Caco-2 (cell line): ENCODE measurements at regions not wholly inside any gene's neighbourhood (a gene's known extent, or its start where the extent isn't known, plus 50 kb on each side); places are given as distances from the start of the nearest gene placed in this dataset.

ENCODE experiments used
- BruUV-seq: library from RNA; stranded (reverse); fragments of 400-500 nt; replicated peaks from 2 replicates; lab custom pipeline; 2021; lab: Mats Ljungman, UMichigan
- CTCF ChIA-PET: fragments of 300-600 bp; sonication (Branson Sonifier 250); formaldehyde crosslinking; loops from one replicate; lab custom pipeline; 2022; ENCODE audit warnings: antibody characterized with exemption; lab: Charles Lee
- POLR2A ChIA-PET: fragments of 300-600 bp; sonication (Branson Sonifier 250); formaldehyde crosslinking; loops from one replicate; lab custom pipeline; 2022; ENCODE audit warnings: antibody characterized with exemption; lab: Charles Lee
- DNase-seq, 2 experiments: peaks; one replicate each; pipeline versions ENCODE4 v3.0.0 to v3.0.0-alpha.2; 2020 to 2022
- H3K27me3 ChIP-seq: replicated peaks from 2 replicates; pipeline ENCODE4 v1.6.0; 2011; ENCODE audit warnings: low read length; ENCODE audit not compliant: control insufficient read depth, insufficient read depth
- H3K36me3 ChIP-seq: 2 replicates; pipeline ENCODE4 v1.5.1; 2011; ENCODE audit warnings: low read length; ENCODE audit not compliant: control insufficient read depth, insufficient read depth
- H3K4me1 ChIP-seq: fragments of 250-450 bp; sonication (Bioruptor Pico); 2 replicates; pipeline ENCODE4 v1.5.1; 2020; ENCODE audit warnings: mild to moderate bottlenecking
- H3K4me3 ChIP-seq: 2 replicates; pipeline ENCODE4 v1.5.1; 2011; ENCODE audit warnings: low read depth, mild to moderate bottlenecking, control low read depth, low read length
- H3K9me3 ChIP-seq: fragments of 250-450 bp; sonication (Bioruptor Pico); 2 replicates; pipeline ENCODE4 v1.5.1; 2020; ENCODE audit warnings: mild to moderate bottlenecking, moderate library complexity
- H3K27ac Mint-ChIP-seq: one replicate; pipeline ENCODE4 v1.8.0; 2022; ENCODE audit warnings: mixed read lengths; ENCODE audit not compliant: unreplicated experiment
- H3K27me3 Mint-ChIP-seq: one replicate; pipeline ENCODE4 v1.8.0; 2022; ENCODE audit warnings: mixed read lengths; ENCODE audit not compliant: insufficient read depth, unreplicated experiment
- H3K36me3 Mint-ChIP-seq: one replicate; pipeline ENCODE4 v1.8.0; 2022; ENCODE audit warnings: mild to moderate bottlenecking, mixed read lengths; ENCODE audit not compliant: insufficient read depth, unreplicated experiment
- H3K4me1 Mint-ChIP-seq: one replicate; pipeline ENCODE4 v1.8.0; 2022; ENCODE audit warnings: low read depth, mixed read lengths; ENCODE audit not compliant: unreplicated experiment
- H3K4me3 Mint-ChIP-seq: one replicate; pipeline ENCODE4 v1.8.0; 2022; ENCODE audit warnings: mild to moderate bottlenecking, moderate library complexity, mixed read lengths; ENCODE audit not compliant: unreplicated experiment
- H3K9me3 Mint-ChIP-seq: one replicate; pipeline ENCODE4 v1.8.0; 2022; ENCODE audit warnings: mixed read lengths; ENCODE audit not compliant: unreplicated experiment
- intact Hi-C: fragments of 100-400 bp; cut with micrococcal nuclease; formaldehyde crosslinking; loops from one replicate; pipeline ENCODE4 v1.10.0; 2022; ENCODE audit not compliant: unreplicated experiment
- TF ChIP-seq, protein P1 (sequence below), 2 experiments: fragments of 200-600 bp in 1 of 2; IDR thresholded peaks; 1 replicate in 1 of 2; 2 replicates in 1 of 2; pipeline versions ENCODE4 v1.5.1 to v1.8.0; 2011 to 2022; ENCODE audit warnings: antibody characterized with exemption in 1 of 2, control low read depth in 1 of 2, inconsistent platforms in 1 of 2, low read depth in 1 of 2, low read length in 1 of 2, mild to moderate bottlenecking in 1 of 2, moderate library complexity in 1 of 2; ENCODE audit not compliant: insufficient read depth in 1 of 2, severe bottlenecking in 1 of 2, unreplicated experiment in 1 of 2

DNA sequence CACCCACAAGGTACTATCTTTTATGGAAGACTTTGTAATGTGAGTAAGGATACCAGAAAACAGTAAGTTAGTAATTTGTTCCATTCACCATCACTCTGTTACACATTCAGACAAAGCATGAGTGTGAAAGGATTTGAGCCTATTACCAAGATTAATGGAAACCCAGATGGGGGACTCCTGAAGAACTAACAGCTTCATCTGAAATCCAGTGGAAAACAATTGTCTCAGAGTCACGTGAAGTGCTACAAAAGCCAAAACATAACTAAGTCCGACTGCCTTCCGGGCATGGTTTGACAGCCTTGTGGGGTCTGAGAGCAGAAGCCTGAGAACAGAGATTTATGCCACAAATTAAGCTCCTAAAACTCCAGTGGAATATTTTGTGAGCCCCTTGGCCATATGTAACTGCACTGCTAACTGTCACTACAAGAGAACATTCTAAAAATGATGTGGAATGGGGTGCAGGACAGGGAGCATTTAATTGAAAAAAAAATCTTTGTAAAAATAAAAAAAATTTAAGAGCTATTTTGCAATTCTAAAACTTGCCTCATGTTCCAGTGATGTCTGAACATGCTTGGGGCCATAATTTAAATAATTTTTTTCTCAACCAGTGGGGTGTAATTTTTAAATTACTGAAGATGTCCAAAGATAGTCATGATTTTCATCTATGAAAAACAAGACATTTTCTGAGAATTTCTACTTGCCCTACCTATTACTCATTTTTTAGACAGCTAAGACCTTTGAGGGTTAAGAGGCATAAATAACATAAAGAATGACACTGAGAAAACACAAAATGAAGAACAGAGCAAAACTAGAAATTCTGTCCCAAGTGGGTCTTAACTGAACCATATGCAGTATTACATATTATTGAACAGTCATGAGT, 555.0 kb downstream of the INHBA start:
- DNase-seq, result no peak
- H3K36me3 ChIP-seq, result no peaks in the 10 kb centered on the region
- peaks cover 5% of the 10 kb centered on the region for H3K36me3 Mint-ChIP-seq
- ChIA-PET POLR2A (no interaction called here), CTCF (no interaction called here)
- no peak overlapping the region for H3K4me3 Mint-ChIP-seq
- intact Hi-C loops, result loop anchor here (2.0 kb wide), 1 partner anchor 21 kb away; no protein-coding TSS in a partner anchor
- no peaks in the 10 kb centered on the region for H3K27me3 Mint-ChIP-seq
- H3K9me3 ChIP-seq, result no peaks in the 10 kb centered on the region
- no peak overlapping the region for H3K4me3 ChIP-seq
- H3K4me1 ChIP-seq, result no peaks in the 10 kb centered on the region
- H3K4me1 Mint-ChIP-seq, result peaks cover 6% of the 10 kb centered on the region
- no peaks in the 10 kb centered on the region for H3K9me3 Mint-ChIP-seq
- no TSS peak for BruUV-seq
- no peak overlapping the region for H3K27ac Mint-ChIP-seq
- no peaks in the 10 kb centered on the region for H3K27me3 ChIP-seq
- TF ChIP-seq, protein P1, sequence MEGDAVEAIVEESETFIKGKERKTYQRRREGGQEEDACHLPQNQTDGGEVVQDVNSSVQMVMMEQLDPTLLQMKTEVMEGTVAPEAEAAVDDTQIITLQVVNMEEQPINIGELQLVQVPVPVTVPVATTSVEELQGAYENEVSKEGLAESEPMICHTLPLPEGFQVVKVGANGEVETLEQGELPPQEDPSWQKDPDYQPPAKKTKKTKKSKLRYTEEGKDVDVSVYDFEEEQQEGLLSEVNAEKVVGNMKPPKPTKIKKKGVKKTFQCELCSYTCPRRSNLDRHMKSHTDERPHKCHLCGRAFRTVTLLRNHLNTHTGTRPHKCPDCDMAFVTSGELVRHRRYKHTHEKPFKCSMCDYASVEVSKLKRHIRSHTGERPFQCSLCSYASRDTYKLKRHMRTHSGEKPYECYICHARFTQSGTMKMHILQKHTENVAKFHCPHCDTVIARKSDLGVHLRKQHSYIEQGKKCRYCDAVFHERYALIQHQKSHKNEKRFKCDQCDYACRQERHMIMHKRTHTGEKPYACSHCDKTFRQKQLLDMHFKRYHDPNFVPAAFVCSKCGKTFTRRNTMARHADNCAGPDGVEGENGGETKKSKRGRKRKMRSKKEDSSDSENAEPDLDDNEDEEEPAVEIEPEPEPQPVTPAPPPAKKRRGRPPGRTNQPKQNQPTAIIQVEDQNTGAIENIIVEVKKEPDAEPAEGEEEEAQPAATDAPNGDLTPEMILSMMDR (IDR thresholded peaks at IDR 0.05; ENCODE audit: insufficient read depth in 1 of 2, low read depth in 1 of 2, low read length in 1 of 2, severe bottlenecking in 1 of 2, unreplicated experiment in 1 of 2), result no peak

DNA sequence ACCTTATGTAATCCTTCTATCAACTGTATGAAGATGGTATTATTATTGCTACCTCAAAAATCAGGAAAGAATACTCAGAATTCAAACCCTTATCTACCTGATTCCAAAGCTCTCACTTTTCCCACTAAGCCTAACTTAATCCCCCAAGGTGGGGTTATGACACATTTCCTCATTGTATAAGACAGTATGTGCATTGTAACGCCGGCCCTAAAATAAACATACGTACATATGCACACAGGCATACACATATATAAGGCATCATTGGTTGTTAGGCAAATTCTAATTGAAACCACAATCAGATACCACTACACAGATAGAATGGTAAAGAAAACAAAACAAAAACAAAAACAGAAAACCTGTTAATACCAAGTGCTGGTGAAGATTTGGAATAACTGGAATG, 556.5 kb downstream of the INHBA start:
- no peak overlapping the region for H3K4me3 ChIP-seq
- H3K27me3 ChIP-seq, result no peaks in the 10 kb centered on the region
- BruUV-seq, result no TSS peak
- no peaks in the 10 kb centered on the region for H3K4me1 ChIP-seq
- intact Hi-C loops, result no loop called here
- Mint-ChIP-seq H3K4me3 (no peak overlapping the region), H3K4me1 (peaks cover 6% of the 10 kb centered on the region), H3K27ac (no peak overlapping the region), H3K9me3 (no peaks in the 10 kb centered on the region), H3K27me3 (no peaks in the 10 kb centered on the region), H3K36me3 (peaks cover 5% of the 10 kb centered on the region)
- ChIA-PET CTCF (no interaction called here), POLR2A (no interaction called here)
- no peaks in the 10 kb centered on the region for H3K9me3 ChIP-seq
- TF ChIP-seq, protein P1 (IDR thresholded peaks at IDR 0.05; ENCODE audit: insufficient read depth in 1 of 2, low read depth in 1 of 2, low read length in 1 of 2, severe bottlenecking in 1 of 2, unreplicated experiment in 1 of 2), result no peak
- no peak for DNase-seq
- H3K36me3 ChIP-seq, result no peaks in the 10 kb centered on the region

DNA sequence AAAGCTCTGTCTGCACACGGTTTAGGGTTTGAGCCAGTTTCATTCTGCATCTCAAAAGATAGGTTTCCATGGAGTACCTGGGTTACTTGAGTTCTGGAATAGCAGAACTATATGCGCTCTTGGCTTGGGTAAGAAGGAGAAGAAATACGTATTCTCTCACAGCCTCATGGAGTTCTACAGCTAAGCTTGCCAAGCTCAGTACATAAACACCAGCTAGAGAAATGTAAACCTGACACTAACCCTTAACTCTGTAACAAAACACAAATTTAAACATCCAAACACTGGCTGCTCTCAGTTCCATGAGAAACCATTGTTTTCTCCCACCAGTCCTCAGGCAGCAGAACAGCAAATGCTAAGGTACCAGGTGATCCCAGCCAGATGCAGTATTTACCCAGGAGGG, 557.2 kb downstream of the INHBA start:
- H3K36me3 Mint-ChIP-seq, result peaks cover 5% of the 10 kb centered on the region
- Histone ChIP-seq H3K9me3 (no peaks in the 10 kb centered on the region), H3K27me3 (no peaks in the 10 kb centered on the region), H3K36me3 (no peaks in the 10 kb centered on the region), H3K4me3 (no peak overlapping the region), H3K4me1 (no peaks in the 10 kb centered on the region)
- ChIA-PET POLR2A (no interaction called here), CTCF (interaction anchor here (0.6 kb wide), 1 partner anchor 143 kb away, joined by 3 read pairs; no protein-coding TSS in a partner anchor)
- H3K27ac Mint-ChIP-seq, result no peak overlapping the region
- BruUV-seq, result no TSS peak
- no peaks in the 10 kb centered on the region for H3K9me3 Mint-ChIP-seq
- H3K4me3 Mint-ChIP-seq, result no peak overlapping the region
- no peaks in the 10 kb centered on the region for H3K27me3 Mint-ChIP-seq
- no peak for DNase-seq
- intact Hi-C loops, result no loop called here
- TF ChIP-seq, protein P1 (IDR thresholded peaks at IDR 0.05; ENCODE audit: insufficient read depth in 1 of 2, low read depth in 1 of 2, low read length in 1 of 2, severe bottlenecking in 1 of 2, unreplicated experiment in 1 of 2), result no peak
- H3K4me1 Mint-ChIP-seq, result peaks cover 6% of the 10 kb centered on the region
